ENCODE measurements at regions not wholly inside any gene's neighbourhood (a gene's known extent, or its start where the extent isn't known, plus 50 kb on each side); places are given as distances from the start of the nearest gene placed in this dataset.

- Histone ChIP-seq H3K4me2 (ENCODE audit: low read length) (no peak overlapping the region), H3K36me3 (replicated peaks; ENCODE audit: low read depth, low read length) (no peaks in the 10 kb centered on the region), H4K20me1 (ENCODE audit: insufficient read depth, low read length) (no peaks in the 10 kb centered on the region), H3K4me1 (ENCODE audit: low read length) (no peaks in the 10 kb centered on the region), H3K9me3 (ENCODE audit: insufficient read depth, low read length) (no peaks in the 10 kb centered on the region), H3K9ac (ENCODE audit: low read length) (no peak overlapping the region), H3K79me2 (ENCODE audit: low read length) (no peaks in the 10 kb centered on the region), H3K27ac (ENCODE audit: low read length) (no peak overlapping the region), H2AFZ (ENCODE audit: low read depth, low read length) (no peak overlapping the region), H3K4me3 (ENCODE audit: low read length) (no peak overlapping the region), H3K27me3 (ENCODE audit: low read depth, low read length) (no peaks in the 10 kb centered on the region)
- no peak for TF ChIP-seq CTCF (IDR thresholded peaks at IDR 0.05; ENCODE audit: low read depth, low read length)
- no peak for TF ChIP-seq EZH2phosphoT487 (IDR thresholded peaks at IDR 0.05; ENCODE audit: low read depth)
Observed at GRCh38 chr1:164087906-164088453, 471.0 kb upstream of the PBX1 start.

DNA sequence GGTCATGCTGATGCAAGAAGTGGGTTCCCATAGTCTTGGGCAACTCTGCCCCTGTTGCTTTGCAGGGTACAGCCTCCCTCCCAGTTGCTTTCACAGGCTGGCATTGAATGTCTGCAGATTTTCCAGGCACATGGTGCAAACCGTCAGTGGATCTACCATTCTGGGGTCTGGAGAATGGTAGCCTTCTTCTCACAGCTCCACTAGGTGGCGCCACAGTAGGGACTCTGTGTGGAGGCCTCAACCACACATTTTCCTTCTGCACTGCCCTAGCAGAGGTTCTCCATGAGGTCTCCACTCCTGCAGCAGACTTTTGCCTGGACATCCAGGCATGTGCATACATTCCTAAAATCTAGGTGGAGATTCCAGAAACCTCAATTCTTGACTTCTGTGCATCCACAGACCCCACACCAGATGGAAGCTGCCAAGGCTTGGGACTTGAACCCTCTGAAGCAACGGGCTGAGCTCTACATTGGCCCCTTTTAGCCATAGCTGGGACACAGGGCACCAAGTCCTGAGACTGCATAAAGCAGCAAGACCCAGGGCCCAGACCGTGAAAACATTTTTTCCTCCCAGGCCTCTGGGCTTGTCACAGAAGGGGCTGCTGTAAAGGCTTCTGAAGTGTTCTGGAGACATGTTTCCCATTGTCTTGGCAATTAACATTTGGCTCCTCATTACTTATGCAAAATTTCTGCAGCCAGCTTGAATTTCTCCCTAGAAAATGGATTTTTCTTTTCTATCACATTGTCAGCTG is 466.2 kb upstream of the PBX1 start:
- TF ChIP-seq CTCF (IDR thresholded peaks at IDR 0.05; ENCODE audit: low read depth, low read length): peak; percentile 35
- TF ChIP-seq EZH2phosphoT487 (IDR thresholded peaks at IDR 0.05; ENCODE audit: low read depth): no peak
- Histone ChIP-seq H3K79me2 (ENCODE audit: low read length) (no peaks in the 10 kb centered on the region), H2AFZ (ENCODE audit: low read depth, low read length) (no peak overlapping the region), H3K4me1 (ENCODE audit: low read length) (no peaks in the 10 kb centered on the region), H3K9me3 (ENCODE audit: insufficient read depth, low read length) (no peaks in the 10 kb centered on the region), H3K36me3 (replicated peaks; ENCODE audit: low read depth, low read length) (no peaks in the 10 kb centered on the region), H3K9ac (ENCODE audit: low read length) (no peak overlapping the region), H3K4me2 (ENCODE audit: low read length) (no peak overlapping the region), H4K20me1 (ENCODE audit: insufficient read depth, low read length) (no peaks in the 10 kb centered on the region), H3K27ac (ENCODE audit: low read length) (no peak overlapping the region), H3K27me3 (ENCODE audit: low read depth, low read length) (no peaks in the 10 kb centered on the region), H3K4me3 (ENCODE audit: low read length) (no peak overlapping the region)

DNA sequence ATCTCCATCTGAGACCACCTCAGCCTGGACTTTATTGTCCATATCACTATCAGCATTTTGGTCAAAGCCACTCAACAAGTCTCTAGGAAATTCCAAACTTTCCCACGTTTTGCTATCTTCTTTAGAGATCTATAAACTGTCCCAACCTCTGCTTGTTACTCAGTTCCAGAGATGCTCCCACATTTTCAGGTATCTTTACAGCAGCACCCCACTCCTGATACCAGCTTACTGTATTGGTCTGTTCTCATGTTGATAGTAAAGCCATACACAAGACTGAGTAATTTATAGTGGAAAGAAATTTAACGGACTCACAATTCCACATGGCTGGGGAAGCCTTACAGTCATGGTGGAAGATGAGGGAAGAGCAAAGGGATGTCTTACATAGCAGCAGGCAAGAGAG is 465.4 kb upstream of the PBX1 start:
- Histone ChIP-seq H2AFZ (ENCODE audit: low read depth, low read length) (no peak overlapping the region), H3K9me3 (ENCODE audit: insufficient read depth, low read length) (no peaks in the 10 kb centered on the region), H3K36me3 (replicated peaks; ENCODE audit: low read depth, low read length) (no peaks in the 10 kb centered on the region), H4K20me1 (ENCODE audit: insufficient read depth, low read length) (no peaks in the 10 kb centered on the region), H3K4me1 (ENCODE audit: low read length) (no peaks in the 10 kb centered on the region), H3K79me2 (ENCODE audit: low read length) (no peaks in the 10 kb centered on the region), H3K9ac (ENCODE audit: low read length) (no peak overlapping the region), H3K27me3 (ENCODE audit: low read depth, low read length) (no peaks in the 10 kb centered on the region), H3K27ac (ENCODE audit: low read length) (no peak overlapping the region), H3K4me3 (ENCODE audit: low read length) (no peak overlapping the region), H3K4me2 (ENCODE audit: low read length) (no peak overlapping the region)
- TF ChIP-seq CTCF (IDR thresholded peaks at IDR 0.05; ENCODE audit: low read depth, low read length) (no peak), EZH2phosphoT487 (IDR thresholded peaks at IDR 0.05; ENCODE audit: low read depth) (no peak)

DNA sequence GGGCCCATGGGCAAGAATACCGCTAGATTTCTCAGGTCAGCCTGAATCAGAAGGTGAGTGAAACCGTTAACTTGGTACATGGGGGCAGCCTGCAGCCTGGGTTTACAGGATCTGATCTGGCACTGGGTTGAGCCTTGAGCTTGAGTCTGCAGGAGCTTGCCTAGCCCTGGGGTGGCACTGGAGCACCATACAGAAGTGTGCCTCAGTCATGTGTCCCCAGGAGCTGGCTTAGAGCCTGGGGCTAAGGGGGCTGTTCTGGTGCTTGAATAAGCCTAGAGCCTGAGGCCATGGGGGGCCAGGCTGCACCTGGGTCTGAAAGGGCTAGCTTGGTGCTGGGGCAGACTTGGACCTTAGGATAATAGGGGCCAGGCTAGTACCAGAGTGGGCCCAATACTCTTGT is 457.2 kb upstream of the PBX1 start:
- H3K27ac ChIP-seq (ENCODE audit: low read length): no peak overlapping the region
- no peak for TF ChIP-seq CTCF (IDR thresholded peaks at IDR 0.05; ENCODE audit: low read depth, low read length)
- TF ChIP-seq EZH2phosphoT487 (IDR thresholded peaks at IDR 0.05; ENCODE audit: low read depth): no peak
- no peaks in the 10 kb centered on the region for H3K36me3 ChIP-seq (replicated peaks; ENCODE audit: low read depth, low read length)
- H2AFZ ChIP-seq (ENCODE audit: low read depth, low read length): no peak overlapping the region
- no peaks in the 10 kb centered on the region for H4K20me1 ChIP-seq (ENCODE audit: insufficient read depth, low read length)
- no peak overlapping the region for H3K4me2 ChIP-seq (ENCODE audit: low read length)
- no peaks in the 10 kb centered on the region for H3K4me1 ChIP-seq (ENCODE audit: low read length)
- H3K27me3 ChIP-seq (ENCODE audit: low read depth, low read length): no peaks in the 10 kb centered on the region
- no peaks in the 10 kb centered on the region for H3K9me3 ChIP-seq (ENCODE audit: insufficient read depth, low read length)
- no peaks in the 10 kb centered on the region for H3K79me2 ChIP-seq (ENCODE audit: low read length)
- H3K9ac ChIP-seq (ENCODE audit: low read length): no peak overlapping the region
- no peak overlapping the region for H3K4me3 ChIP-seq (ENCODE audit: low read length)
